ENCODE measurements at regions not wholly inside any gene's neighbourhood (a gene's known extent, or its start where the extent isn't known, plus 50 kb on each side); places are given as distances from the start of the nearest gene placed in this dataset.

DNA sequence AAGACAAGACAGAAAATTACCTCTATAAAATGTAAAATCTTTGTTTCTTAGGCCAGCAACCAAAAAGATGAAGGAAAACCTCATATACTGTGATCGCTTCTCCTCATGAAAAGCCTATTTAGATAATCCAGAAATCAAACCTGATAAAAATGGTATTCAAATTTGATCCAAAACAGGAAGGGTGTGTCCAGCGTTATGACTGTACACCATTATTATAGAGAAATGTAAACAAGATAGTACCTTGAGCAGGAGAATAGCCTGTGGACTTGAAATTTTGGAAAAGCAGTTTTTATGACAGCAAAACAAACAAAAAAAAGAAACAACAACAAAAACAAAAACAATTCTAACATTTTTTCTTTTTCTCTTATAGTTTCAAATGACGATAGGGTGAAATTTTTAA is 1382.8 kb upstream of the CDH9 start:
- 86% methylated on average over 1 of the region's 3 CpGs for WGBS (ENCODE audit: insufficient coverage)
- H3K4me1 Mint-ChIP-seq: no peaks in the 10 kb centered on the region

DNA sequence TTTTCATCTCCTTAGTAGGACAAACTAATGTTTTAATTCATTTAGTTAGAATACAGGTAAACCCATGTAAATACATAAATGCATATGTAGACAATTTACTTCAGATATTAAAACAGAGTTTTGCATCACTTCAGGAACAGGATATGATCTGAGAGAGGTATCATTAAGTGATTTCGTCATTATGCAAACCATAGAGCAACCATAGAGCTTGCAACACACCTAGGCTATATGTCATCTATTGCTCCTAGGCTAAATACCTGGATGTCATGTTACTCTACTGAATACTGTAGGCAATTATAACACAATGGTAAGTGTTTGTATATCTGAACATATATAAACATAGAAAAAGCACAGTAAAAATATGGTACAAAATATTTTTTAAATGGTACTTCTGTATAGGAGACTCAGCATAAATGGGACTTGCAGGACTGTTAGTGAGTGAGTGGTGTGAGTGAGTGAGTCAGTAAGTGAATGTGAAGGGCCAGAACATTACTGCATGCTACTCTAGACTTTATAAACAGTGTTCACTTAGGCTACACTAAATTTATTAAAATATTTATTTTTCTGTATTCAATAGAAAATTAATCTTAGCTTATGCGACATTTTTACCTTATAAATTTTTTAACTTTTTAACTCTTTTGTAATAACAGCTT is 1377.5 kb upstream of the CDH9 start:
- peaks cover 15 to 16% of the 10 kb centered on the region in 2 donors for H3K9me3 Mint-ChIP-seq
- TF ChIP-seq, protein P1, sequence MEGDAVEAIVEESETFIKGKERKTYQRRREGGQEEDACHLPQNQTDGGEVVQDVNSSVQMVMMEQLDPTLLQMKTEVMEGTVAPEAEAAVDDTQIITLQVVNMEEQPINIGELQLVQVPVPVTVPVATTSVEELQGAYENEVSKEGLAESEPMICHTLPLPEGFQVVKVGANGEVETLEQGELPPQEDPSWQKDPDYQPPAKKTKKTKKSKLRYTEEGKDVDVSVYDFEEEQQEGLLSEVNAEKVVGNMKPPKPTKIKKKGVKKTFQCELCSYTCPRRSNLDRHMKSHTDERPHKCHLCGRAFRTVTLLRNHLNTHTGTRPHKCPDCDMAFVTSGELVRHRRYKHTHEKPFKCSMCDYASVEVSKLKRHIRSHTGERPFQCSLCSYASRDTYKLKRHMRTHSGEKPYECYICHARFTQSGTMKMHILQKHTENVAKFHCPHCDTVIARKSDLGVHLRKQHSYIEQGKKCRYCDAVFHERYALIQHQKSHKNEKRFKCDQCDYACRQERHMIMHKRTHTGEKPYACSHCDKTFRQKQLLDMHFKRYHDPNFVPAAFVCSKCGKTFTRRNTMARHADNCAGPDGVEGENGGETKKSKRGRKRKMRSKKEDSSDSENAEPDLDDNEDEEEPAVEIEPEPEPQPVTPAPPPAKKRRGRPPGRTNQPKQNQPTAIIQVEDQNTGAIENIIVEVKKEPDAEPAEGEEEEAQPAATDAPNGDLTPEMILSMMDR (IDR thresholded peaks at IDR 0.05): no peak
- no peaks in the 10 kb centered on the region for H3K4me1 Mint-ChIP-seq
- no CpG with 5 or more reads among the region's 2 CpGs for WGBS (ENCODE audit: insufficient coverage)
- no peaks in the 10 kb centered on the region for H3K36me3 ChIP-seq (ENCODE audit: control insufficient read depth, insufficient read depth, low read length)
- H3K27me3 ChIP-seq (ENCODE audit: control insufficient read depth, insufficient read depth, low read length): no peaks in the 10 kb centered on the region
- no peaks in the 10 kb centered on the region for H3K27me3 Mint-ChIP-seq (ENCODE audit: low read depth in 2 of 2)
- DNase-seq (no peak), ATAC-seq (no peak)
- H3K4me1 ChIP-seq (ENCODE audit: control insufficient read depth, insufficient read depth, low read length): no peaks in the 10 kb centered on the region
- no peak overlapping the region for H3K27ac ChIP-seq (ENCODE audit: low read length)
- H3K27ac Mint-ChIP-seq: no peak overlapping the region
- no peak overlapping the region for H3K4me3 Mint-ChIP-seq
- no peak overlapping the region for H3K4me3 ChIP-seq (ENCODE audit: low read length)
- no peaks in the 10 kb centered on the region for H3K9me3 ChIP-seq (ENCODE audit: control insufficient read depth, insufficient read depth, low read length)
- intact Hi-C loops (cut with micrococcal nuclease): no loop called here
- H3K36me3 Mint-ChIP-seq: no peaks in the 10 kb centered on the region

More for the DNA sequence above, 1382.8 kb upstream of the CDH9 start:
- Mint-ChIP-seq H3K4me3 (no peak overlapping the region), H3K36me3 (peaks cover 16% of the 10 kb centered on the region), H3K27me3 (ENCODE audit: low read depth in 2 of 2) (no peaks in the 10 kb centered on the region), H3K9me3 (peaks cover 18 to 28% of the 10 kb centered on the region in 2 donors), H3K27ac (no peak overlapping the region)
- H3K4me1 ChIP-seq (ENCODE audit: control insufficient read depth, insufficient read depth, low read length): no peaks in the 10 kb centered on the region
- no peaks in the 10 kb centered on the region for H3K27me3 ChIP-seq (ENCODE audit: control insufficient read depth, insufficient read depth, low read length)
- H3K9me3 ChIP-seq (ENCODE audit: control insufficient read depth, insufficient read depth, low read length): peaks cover 5% of the 10 kb centered on the region
- H3K27ac ChIP-seq (ENCODE audit: low read length): no peak overlapping the region
- TF ChIP-seq, protein P1 (IDR thresholded peaks at IDR 0.05): no peak
- H3K4me3 ChIP-seq (ENCODE audit: low read length): no peak overlapping the region
- intact Hi-C loops (cut with micrococcal nuclease): no loop called here
- DNase-seq (no peak), ATAC-seq (no peak)
- H3K36me3 ChIP-seq (ENCODE audit: control insufficient read depth, insufficient read depth, low read length): no peaks in the 10 kb centered on the region

DNA sequence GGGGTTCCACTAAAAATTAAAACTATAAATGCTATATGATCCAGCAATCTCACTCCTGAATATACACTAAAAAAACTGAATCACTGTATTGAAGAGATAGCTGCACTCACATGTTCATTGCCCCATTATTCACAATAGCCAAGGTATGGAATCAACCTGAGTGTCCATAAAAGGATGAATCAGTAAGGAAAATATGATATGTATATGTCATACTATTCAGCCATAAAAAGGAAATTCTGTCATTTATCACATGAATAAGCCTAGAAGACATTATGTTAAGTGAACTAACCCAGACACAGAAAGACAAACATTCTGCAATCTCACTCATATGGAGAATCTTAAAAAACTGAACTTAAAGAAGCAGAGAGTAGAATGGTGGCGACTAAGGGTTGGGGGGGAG is 1376.2 kb upstream of the CDH9 start:
- no peak overlapping the region for H3K27ac Mint-ChIP-seq
- Histone ChIP-seq H3K4me3 (ENCODE audit: low read length) (no peak overlapping the region), H3K9me3 (ENCODE audit: control insufficient read depth, insufficient read depth, low read length) (peaks cover under 1% of the 10 kb centered on the region), H3K27me3 (ENCODE audit: control insufficient read depth, insufficient read depth, low read length) (no peaks in the 10 kb centered on the region), H3K36me3 (ENCODE audit: control insufficient read depth, insufficient read depth, low read length) (no peaks in the 10 kb centered on the region), H3K4me1 (ENCODE audit: control insufficient read depth, insufficient read depth, low read length) (no peaks in the 10 kb centered on the region), H3K27ac (ENCODE audit: low read length) (no peak overlapping the region)
- no peaks in the 10 kb centered on the region for H3K27me3 Mint-ChIP-seq (ENCODE audit: low read depth in 2 of 2)
- intact Hi-C loops (cut with micrococcal nuclease): no loop called here
- TF ChIP-seq, protein P1 (IDR thresholded peaks at IDR 0.05): no peak
- H3K4me3 Mint-ChIP-seq: no peak overlapping the region
- H3K4me1 Mint-ChIP-seq: no peaks in the 10 kb centered on the region
- 100% methylated on average over 1 of the region's 1 CpG for WGBS (ENCODE audit: insufficient coverage)
- ATAC-seq: no peak
- H3K9me3 Mint-ChIP-seq: peaks cover 17 to 20% of the 10 kb centered on the region in 2 donors
- no peaks in the 10 kb centered on the region for H3K36me3 Mint-ChIP-seq
- no peak for DNase-seq

DNA sequence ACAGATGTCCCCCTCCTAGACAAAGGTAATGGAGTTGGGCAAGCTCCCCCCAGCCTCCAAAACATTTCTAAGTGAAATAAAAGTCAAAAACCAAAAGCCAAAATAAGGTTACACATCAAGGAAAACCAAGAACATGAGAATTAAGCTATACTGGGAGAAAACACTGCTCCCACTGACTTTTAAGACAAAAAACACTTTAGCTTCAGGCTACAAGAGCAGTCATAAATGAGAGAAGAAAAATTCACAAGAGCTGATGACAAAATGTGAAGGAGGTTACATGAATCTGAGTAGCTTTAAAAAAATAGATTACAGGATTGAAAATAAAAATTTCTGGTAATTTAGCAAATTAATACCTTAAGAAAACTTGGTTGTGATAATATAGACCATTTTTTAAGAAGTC is 1370.3 kb upstream of the CDH9 start:
- intact Hi-C loops (cut with micrococcal nuclease): no loop called here
- peaks cover 18 to 21% of the 10 kb centered on the region in 2 donors for H3K9me3 Mint-ChIP-seq

More for the DNA sequence above, 1370.3 kb upstream of the CDH9 start:
- Mint-ChIP-seq H3K4me3 (no peak overlapping the region), H3K36me3 (peaks cover 14% of the 10 kb centered on the region), H3K27me3 (ENCODE audit: low read depth in 2 of 2) (no peaks in the 10 kb centered on the region), H3K4me1 (no peaks in the 10 kb centered on the region), H3K27ac (no peak overlapping the region)
- no peaks in the 10 kb centered on the region for H3K4me1 ChIP-seq (ENCODE audit: control insufficient read depth, insufficient read depth, low read length)
- H3K27ac ChIP-seq (ENCODE audit: low read length): no peak overlapping the region
- H3K9me3 ChIP-seq (ENCODE audit: control insufficient read depth, insufficient read depth, low read length): peaks cover 27% of the 10 kb centered on the region
- ATAC-seq (no peak), DNase-seq (no peak)
- H3K4me3 ChIP-seq (ENCODE audit: low read length): no peak overlapping the region
- no peaks in the 10 kb centered on the region for H3K27me3 ChIP-seq (ENCODE audit: control insufficient read depth, insufficient read depth, low read length)
- TF ChIP-seq, protein P1 (IDR thresholded peaks at IDR 0.05): no peak
- H3K36me3 ChIP-seq (ENCODE audit: control insufficient read depth, insufficient read depth, low read length): no peaks in the 10 kb centered on the region
